Small intestine (tissue), 7 donors: ENCODE measurements at regions not wholly inside any gene's neighbourhood (a gene's known extent, or its start where the extent isn't known, plus 50 kb on each side); places are given as distances from the start of the nearest gene placed in this dataset.

Experiments
- DNase-seq, 2 donors: peaks; one replicate each; pipeline versions ENCODE4 v3.0.0 to v3.0.0-alpha.2; 2013
- FAIRE-seq: peaks from 2 replicates; lab custom pipeline; 2012; peaks lifted over from hg19 to GRCh38; lab: Jason Lieb, UNC
- H3K27ac ChIP-seq, 3 donors: one replicate each; pipeline ENCODE4 v1.5.1; 2013; ENCODE audit warnings: low read length in 2 of 3, mild to moderate bottlenecking in 2 of 3, control low read depth in 1 of 3, inconsistent platforms in 1 of 3, low read depth in 1 of 3, moderate library complexity in 1 of 3
- H3K27me3 ChIP-seq, 3 donors: one replicate each; pipeline ENCODE4 v1.6.1; 2013; ENCODE audit warnings: low read length in 3 of 3, inconsistent platforms in 1 of 3; ENCODE audit not compliant: control insufficient read depth in 3 of 3, insufficient read depth in 3 of 3
- H3K36me3 ChIP-seq, 3 donors: one replicate each; pipeline ENCODE4 v1.6.1; 2013; ENCODE audit warnings: low read length in 3 of 3, inconsistent platforms in 1 of 3, low read depth in 1 of 3, mild to moderate bottlenecking in 1 of 3, moderate library complexity in 1 of 3; ENCODE audit not compliant: control insufficient read depth in 3 of 3, insufficient read depth in 2 of 3
- H3K4me1 ChIP-seq, 3 donors: one replicate each; pipeline ENCODE4 v1.6.1; 2013; ENCODE audit warnings: low read length in 2 of 3, inconsistent platforms in 1 of 3, low read depth in 1 of 3, mild to moderate bottlenecking in 1 of 3, moderate library complexity in 1 of 3; ENCODE audit not compliant: control insufficient read depth in 3 of 3, insufficient read depth in 2 of 3
- H3K4me3 ChIP-seq, 3 donors: one replicate each; pipeline ENCODE4 v1.5.1; 2013; ENCODE audit warnings: low read length in 3 of 3, control low read depth in 1 of 3, inconsistent platforms in 1 of 3, low read depth in 1 of 3, mild to moderate bottlenecking in 1 of 3, moderate library complexity in 1 of 3
- H3K9me3 ChIP-seq, 2 donors: one replicate each; pipeline ENCODE4 v1.6.1; 2013; ENCODE audit warnings: low read depth in 1 of 2, low read length in 1 of 2; ENCODE audit not compliant: control insufficient read depth in 2 of 2, insufficient read depth in 1 of 2
- WGBS, 3 donors: extraction: QIAGEN DNeasy Blood & Tissue Kit; methylation state at CpG; one replicate each; pipeline ENCODE4 v1.1.7; 2013; 5-methylcytosine and 5-hydroxymethylcytosine counted together
- donor health status: healthy with polysubstance abuse.
- donor health status: control.
- donor health status: control.
- donor health status: Bipolar disorder and iron deficiency.
- donor health status: healthy.

- Histone ChIP-seq H3K4me3 (no peak overlapping the region), H3K27ac (no peak overlapping the region), H3K9me3 (peaks cover 2 to 7% of the 10 kb centered on the region in 2 donors), H3K4me1 (no peaks in the 10 kb centered on the region), H3K36me3 (no peaks in the 10 kb centered on the region), H3K27me3 (no peaks in the 10 kb centered on the region)
- 81 to 91% (median 85%) methylated on average over 6 of the region's 6 CpGs for WGBS, 3 donors
- FAIRE-seq: no peak
- DNase-seq: no peak
These were observed 783.7 kb upstream of the SOX11 start for GRCh38 chr2:4908461-4908860.

GRCh38 chr2:4909346-4910009, 782.7 kb upstream of the SOX11 start:
- DNase-seq (no peak), FAIRE-seq (no peak)
- H3K9me3 ChIP-seq: peaks cover 2 to 7% of the 10 kb centered on the region in 2 donors
- H3K4me3 ChIP-seq: no peak overlapping the region
- H3K27ac ChIP-seq: no peak overlapping the region
- no peaks in the 10 kb centered on the region for H3K36me3 ChIP-seq
- H3K27me3 ChIP-seq: no peaks in the 10 kb centered on the region
- 78 to 83% (median 79%) methylated on average over 9 of the region's 9 CpGs for WGBS, 3 donors
- H3K4me1 ChIP-seq: no peaks in the 10 kb centered on the region

GRCh38 chr2:4914036-4914435, 778.1 kb upstream of the SOX11 start:
- H3K36me3 ChIP-seq: no peaks in the 10 kb centered on the region
- FAIRE-seq: no peak
- DNase-seq: no peak
- H3K9me3 ChIP-seq: peaks cover 2 to 7% of the 10 kb centered on the region in 2 donors
- H3K4me3 ChIP-seq: no peak overlapping the region
- H3K27me3 ChIP-seq: no peaks in the 10 kb centered on the region
- WGBS, 3 donors: 83 to 87% (median 84%) methylated on average over 5 of the region's 5 CpGs
- H3K4me1 ChIP-seq: no peaks in the 10 kb centered on the region
- no peak overlapping the region for H3K27ac ChIP-seq

DNA sequence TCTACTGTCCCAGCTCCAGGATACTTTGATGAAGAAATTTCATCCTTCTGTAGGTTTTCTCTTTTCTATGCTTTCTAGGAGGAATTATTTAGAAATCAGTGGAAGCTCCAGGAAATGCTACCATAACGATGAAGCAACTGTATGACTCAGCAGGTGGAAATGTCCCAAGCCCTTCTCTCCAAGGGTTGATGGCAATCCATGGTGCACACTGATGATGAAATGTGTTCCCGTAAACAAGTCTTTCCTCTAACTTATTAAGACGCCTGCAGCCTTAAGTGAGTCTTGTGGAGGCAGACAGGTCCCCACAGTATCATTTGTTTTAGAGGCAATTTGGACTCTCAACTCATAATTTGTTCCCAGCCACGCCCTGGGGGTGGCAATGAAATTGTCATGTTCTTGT, 777.6 kb upstream of the SOX11 start:
- Histone ChIP-seq H3K27ac (no peak overlapping the region), H3K4me1 (no peaks in the 10 kb centered on the region), H3K36me3 (no peaks in the 10 kb centered on the region), H3K27me3 (no peaks in the 10 kb centered on the region), H3K9me3 (peaks cover 2 to 7% of the 10 kb centered on the region in 2 donors), H3K4me3 (no peak overlapping the region)
- WGBS, 3 donors: 63 to 74% (median 68%) methylated on average over 4 of the region's 4 CpGs
- DNase-seq (no peak), FAIRE-seq (no peak)

DNA sequence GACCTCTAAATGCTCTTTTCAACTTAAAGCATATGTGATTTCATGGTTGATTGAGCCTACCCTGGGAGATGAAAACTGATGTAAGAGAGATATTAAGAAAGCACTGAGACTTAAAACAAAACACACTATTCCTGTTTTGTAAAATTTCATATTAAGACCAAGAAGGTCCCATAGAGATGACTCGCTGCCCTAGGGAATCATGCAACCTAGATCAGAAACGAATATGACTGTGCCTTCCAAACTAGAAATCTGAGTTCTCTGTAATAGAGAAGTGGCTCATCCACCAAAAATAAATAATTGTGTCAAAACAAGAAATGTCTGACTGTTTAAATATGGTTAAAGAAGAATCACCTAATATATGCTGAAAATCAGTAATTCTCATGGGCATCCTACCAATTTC, 776.8 kb upstream of the SOX11 start:
- no peak for DNase-seq
- Histone ChIP-seq H3K27ac (no peak overlapping the region), H3K4me1 (no peaks in the 10 kb centered on the region), H3K9me3 (peaks cover 0 to 7% of the 10 kb centered on the region in 2 donors), H3K4me3 (no peak overlapping the region), H3K27me3 (no peaks in the 10 kb centered on the region), H3K36me3 (no peaks in the 10 kb centered on the region)
- 72 to 79% (median 73%) methylated on average over 2 of the region's 2 CpGs for WGBS, 3 donors
- FAIRE-seq: no peak

DNA sequence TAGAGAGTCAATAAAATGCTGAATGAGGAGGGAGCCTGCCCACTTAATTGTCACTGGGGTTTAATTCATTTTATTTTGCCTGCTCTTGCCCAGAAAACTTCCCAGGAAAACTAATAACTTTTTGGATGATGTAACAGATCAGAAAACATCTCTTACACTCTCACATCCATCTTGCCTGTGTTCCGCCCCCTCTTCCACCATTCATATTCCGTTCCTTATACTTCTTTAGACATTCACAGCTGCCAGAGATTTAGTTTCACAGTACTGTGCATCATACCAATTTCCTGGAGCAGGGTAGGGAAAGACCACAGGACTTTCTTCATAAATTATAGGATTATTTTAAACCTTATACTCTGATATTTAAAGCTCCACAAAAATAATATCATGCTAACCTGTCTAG, 776.1 kb upstream of the SOX11 start:
- DNase-seq: no peak
- H3K9me3 ChIP-seq: peaks cover 0 to 6% of the 10 kb centered on the region in 2 donors
- H3K4me1 ChIP-seq: no peaks in the 10 kb centered on the region
- no peaks in the 10 kb centered on the region for H3K36me3 ChIP-seq
- WGBS, 3 donors: 45 to 48% (median 45%) methylated on average over 2 of the region's 2 CpGs
- no peak for FAIRE-seq
- H3K4me3 ChIP-seq: no peak overlapping the region
- no peaks in the 10 kb centered on the region for H3K27me3 ChIP-seq
- no peak overlapping the region for H3K27ac ChIP-seq

GRCh38 chr2:4930704-4931103, 761.5 kb upstream of the SOX11 start:
- WGBS, 3 donors: 80 to 91% (median 80%) methylated on average over 5 of the region's 5 CpGs
- Histone ChIP-seq H3K27ac (no peak overlapping the region), H3K4me1 (no peaks in the 10 kb centered on the region), H3K27me3 (no peaks in the 10 kb centered on the region), H3K9me3 (no peaks in the 10 kb centered on the region), H3K4me3 (no peak overlapping the region), H3K36me3 (no peaks in the 10 kb centered on the region)
- FAIRE-seq (no peak), DNase-seq (no peak)

GRCh38 chr2:4931721-4932365, 760.3 kb upstream of the SOX11 start:
- no peak for DNase-seq
- no peaks in the 10 kb centered on the region for H3K36me3 ChIP-seq
- WGBS, 3 donors: 71 to 83% (median 80%) methylated on average over 6 of the region's 6 CpGs
- H3K27me3 ChIP-seq: no peaks in the 10 kb centered on the region
- H3K4me3 ChIP-seq: no peak overlapping the region
- H3K9me3 ChIP-seq: no peaks in the 10 kb centered on the region
- H3K27ac ChIP-seq: no peak overlapping the region
- H3K4me1 ChIP-seq: no peaks in the 10 kb centered on the region
- no peak for FAIRE-seq
